Nucleus accumbens (tissue), 56 donors: ENCODE measurements at regions not wholly inside any gene's neighbourhood (a gene's known extent, or its start where the extent isn't known, plus 50 kb on each side); places are given as distances from the start of the nearest gene placed in this dataset.
"Not testable (repeated sequence)": the region's sequence is repeated elsewhere in the genome, so short reads cannot be mapped to it uniquely, and the experiment has no call there.

ENCODE experiments used
- DNase-seq, 56 donors: peaks; one replicate each; lab custom pipeline; 2025; lab: John Stamatoyannopoulos, UW

DNA sequence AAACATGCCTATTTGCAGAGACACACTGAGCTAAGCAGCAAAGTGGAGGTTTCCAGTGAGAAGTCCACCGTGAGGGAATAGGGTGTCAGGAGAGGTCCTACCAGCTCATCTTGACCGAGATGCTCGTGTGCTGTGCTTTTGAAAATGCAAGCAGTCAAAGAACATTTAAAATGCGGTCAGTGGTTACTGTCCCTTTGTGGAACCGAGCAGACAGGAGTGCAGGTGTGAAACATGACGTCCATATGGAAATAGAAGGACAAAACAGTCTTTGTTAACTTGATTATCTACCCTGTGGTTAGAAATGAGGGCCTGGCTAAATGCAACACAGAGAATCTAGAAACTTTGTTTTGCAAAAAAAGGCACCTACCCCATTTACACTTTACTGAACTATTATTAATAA is 473.3 kb downstream of the SPATA31A6 start:
- DNase-seq, result not testable (repeated sequence)

DNA sequence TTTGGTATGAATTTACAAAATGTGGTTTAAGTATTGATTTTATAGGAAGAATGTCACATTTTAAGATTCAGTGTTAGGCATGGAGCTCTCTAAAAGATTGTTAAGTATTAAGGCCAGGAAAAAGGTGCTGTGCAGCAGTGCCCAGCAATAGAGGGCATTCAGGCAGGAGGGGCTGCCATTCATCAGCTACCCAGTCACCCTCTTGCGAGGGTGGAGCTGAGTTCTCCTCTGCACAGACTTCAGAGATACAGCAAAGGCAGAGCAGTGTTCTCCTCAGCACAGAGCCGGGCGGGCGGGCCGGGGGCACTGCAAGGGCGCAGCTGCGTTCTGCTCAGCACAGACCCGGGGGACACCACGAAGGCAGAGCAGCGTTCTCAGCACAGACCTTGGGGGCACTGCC is 474.0 kb downstream of the SPATA31A6 start:
- DNase-seq, result not testable (repeated sequence)

DNA sequence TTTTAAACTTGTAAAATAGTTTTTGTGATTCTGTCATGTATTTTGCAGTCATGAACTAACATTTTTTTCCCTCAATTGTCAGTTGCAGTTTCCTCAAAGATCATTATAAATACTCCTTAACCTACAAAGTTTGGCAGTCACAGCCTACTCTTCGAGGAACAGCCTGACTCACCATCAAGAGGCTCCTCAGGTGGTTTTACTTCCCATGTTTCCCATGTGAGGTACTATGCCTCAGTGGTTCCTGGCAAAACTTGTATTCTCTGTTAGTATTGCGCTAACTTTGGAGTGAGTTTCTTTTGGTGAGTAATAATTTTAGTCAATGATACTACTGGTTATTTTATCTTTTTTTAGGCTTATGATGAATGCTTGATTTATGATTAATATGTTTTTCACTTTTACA is 513.7 kb downstream of the SPATA31A6 start:
- DNase-seq, result not testable (repeated sequence)

DNA sequence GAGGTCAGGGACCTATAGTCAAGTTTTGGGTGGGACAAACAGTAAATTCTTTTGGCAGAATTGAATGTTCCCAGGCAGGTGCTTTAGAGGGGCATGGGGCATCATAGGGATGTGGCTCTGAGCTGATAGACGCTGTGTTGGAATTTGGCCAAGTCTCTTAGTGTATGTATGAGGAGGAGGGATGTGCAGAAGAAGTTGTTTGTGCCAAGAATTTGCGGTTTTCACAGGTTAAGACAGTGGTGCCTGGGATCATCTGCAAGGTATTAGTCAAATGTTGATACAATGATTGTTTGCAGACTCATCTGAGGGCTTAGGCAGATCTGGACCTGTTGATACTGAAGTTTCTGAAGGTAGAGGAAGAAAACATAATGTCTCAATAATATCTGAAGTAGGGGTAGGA is 519.4 kb downstream of the SPATA31A6 start:
- DNase-seq, result not testable (repeated sequence)

DNA sequence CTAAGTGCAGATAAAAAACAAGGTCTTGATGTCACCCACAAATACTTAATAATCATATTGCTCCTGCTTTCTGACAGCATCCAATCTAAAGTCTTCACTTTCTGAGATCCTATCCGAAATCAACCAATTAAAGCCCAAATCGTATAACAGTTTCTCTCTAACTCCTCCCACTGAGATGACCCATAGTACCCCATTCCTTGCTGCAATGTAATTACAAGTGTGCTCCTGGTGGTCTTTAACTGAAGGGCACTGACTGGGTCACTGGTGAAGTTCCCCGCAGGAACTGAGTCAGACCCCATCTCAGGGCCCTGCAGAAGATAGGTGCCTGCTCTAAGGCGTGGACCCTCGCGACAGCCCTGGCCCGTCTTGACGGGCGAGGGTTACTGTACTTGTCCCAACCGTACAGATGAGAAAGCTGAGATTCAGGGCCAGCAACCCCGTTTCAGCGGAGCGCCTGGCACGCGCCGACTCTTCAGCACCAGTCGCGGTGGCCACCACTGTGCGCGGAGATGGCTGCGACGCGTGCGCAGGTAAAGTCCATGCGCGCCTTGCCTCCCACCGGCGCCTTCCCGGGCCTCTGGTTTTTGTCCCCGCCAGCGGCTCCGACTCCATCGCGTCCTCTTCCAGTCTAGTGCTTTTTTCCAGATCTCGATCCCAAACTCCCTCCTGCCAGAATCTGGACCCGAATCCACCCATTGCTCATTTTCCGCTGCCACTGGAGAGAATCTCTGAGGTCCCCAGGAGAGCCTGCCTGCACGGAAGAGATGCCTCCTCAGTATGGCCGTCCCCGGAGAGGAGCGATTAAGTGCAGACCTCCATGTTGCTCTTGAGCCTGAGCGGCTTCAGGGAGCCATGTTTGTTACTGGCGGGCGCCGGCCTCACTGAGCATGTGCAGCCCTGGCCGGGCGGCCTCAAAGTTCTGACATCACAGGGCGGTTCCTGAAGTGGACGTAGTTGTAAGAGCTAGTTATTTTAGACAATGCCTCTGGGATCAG is 541.7 kb downstream of the SPATA31A6 start:
- peak in 10 of 56 donors; percentile 14 to 76 (median 61) for DNase-seq

DNA sequence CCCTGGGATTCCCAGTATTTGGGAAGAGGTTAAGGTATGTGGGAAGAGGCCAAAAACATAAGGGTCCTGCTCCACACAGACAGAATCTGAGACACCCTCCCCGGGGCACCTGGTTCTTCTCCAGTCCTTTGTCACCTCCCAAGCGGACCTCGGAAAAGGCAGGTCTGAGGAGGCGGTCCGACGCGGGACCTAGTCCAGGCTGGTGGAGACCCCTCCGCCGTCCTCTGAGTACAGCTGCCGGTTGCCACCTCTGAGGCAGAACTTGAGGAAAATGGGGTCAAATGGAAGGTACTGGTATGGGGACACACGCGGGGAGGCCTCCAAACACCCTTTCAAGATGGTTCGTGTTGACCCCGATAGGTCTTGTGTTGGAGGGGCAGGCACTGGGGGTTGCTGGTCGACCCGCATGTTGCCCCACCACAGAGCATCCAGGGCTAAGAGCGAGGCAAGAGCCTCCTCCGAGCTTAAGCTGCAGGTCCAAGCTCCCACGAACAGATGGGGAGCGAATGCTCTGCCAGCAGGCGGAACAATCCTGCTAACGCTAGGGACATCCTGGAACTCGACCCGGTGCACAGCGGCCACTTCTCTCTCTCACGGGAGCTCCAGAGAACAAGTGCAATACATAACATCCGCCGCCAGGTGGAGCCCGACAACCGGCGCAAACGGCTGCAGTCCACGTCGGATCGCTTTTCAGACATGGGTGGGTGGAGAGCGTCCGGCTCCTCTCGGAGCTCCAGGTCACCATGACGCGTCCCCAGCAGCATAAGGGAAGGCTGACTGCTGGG is 559.8 kb downstream of the SPATA31A6 start:
- DNase-seq, result peak in 49 of 56 donors; percentile 7 to 81 (median 47)

DNA sequence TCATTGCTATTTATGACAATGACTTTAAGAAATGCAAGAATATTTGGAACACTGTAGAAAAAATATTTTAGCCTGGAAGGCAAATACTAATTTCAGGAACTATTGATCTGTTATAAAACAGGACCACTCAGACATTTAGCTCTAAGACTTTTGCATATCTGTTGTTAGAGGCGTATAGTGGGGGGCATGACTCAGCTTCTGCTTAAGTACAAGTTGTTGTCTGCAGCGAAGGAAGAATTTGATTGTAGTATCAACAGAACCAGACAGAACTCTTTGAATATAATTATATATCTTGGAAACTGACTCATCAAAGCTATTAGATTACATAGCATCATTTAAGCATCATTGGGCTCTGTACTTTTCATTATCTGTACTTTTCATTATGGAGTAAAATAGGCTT is 573.8 kb downstream of the SPATA31A6 start:
- DNase-seq, result peak in 4 of 56 donors; percentile 3 to 17 (median 14)

DNA sequence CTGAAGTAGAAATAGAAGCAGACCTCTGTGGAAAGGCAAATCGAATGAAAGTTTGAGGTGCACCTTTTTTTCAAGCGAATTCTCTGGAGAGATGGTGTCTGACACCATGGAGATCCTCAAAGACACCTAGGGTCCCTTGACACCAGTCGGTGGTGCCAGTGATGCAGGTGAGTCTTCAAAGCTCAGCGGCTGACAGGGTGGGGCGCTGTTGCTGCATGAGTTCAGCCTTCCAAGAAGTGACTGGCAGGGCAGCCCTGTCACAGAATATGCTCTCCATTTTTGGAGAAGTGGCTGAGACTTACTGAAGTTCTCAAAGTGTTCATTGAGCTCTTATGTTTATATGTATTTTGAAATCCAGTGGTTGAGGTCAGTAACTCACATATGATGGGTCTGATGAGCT is 575.9 kb downstream of the SPATA31A6 start:
- not testable (repeated sequence) for DNase-seq

DNA sequence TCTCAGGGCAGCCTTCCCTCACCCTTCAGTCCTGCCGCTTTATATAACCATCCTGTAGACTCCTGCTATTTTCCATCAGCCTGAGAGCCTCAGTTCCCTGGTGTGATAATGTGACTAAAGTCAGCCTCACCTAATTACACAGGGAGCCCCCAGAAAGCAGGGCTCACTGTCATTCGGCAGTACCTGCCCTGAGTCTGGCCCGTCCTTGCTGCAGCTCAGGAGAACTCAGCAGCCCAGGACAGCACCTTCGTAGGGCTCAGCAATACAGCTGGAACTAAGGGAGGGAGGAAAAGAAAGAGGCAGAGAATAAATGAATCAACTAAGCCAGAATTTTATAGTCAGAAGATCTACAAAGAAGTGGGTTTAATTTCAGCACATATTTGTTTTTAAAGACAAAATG is 598.7 kb downstream of the SPATA31A6 start:
- DNase-seq, result not testable (repeated sequence)

DNA sequence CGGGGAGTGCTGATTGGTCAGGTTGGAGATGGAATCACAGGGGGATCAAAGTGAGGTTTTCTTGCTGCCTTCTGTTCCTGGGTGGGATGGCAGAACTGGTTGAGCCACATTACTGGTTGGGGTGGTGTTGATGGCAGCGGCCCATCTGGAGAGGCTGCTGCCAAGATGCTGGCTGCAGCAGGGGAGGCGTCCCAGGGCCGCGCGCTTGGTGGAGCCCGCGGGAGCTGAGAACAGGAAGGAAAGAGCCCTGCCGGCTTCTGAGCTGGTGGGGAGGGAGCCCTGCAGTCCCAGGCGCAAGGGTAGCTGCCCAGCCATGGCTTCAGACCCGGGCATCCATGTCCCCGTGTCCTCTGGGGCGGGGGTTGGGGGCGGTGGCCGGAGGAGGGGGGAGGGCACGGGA is 609.3 kb downstream of the SPATA31A6 start:
- not testable (repeated sequence) for DNase-seq

DNA sequence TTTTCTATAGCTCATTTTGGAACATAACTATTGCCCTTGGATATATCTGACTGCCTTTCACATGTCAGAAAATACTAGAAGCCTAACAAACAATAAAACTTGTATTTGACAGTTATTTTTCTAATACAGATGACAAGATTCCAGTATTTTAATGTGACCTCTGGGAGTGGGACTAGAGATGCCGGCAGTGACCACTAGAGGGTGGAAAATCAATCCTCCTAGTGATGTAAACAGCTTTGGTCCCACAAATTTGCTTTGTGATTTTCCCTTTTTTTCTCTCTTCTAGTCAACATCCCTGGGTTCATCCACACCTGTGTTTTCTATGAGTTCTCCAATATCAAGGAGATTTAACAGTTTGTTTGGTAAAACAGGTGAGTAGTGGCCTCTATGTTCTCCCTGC is 615.1 kb downstream of the SPATA31A6 start:
- not testable (repeated sequence) for DNase-seq

DNA sequence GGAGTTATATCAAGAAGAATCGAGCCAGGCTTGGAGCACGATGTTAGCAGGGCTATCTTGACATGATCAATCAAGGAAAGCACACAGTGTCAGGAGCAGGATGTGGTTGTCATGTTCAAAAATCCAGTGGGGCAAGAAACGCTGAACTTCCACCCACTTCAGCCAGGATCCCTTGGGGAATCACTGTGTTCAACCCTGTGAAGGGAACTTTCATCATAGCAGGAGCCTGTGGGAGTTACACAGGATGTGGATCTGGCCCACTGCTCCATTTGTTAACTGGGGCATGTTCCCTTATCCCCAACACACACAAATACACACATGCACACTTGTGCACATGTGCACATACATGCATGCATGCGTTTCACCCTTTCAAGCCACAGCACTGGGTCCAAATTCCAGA is 619.3 kb downstream of the SPATA31A6 start:
- DNase-seq, result not testable (repeated sequence)

DNA sequence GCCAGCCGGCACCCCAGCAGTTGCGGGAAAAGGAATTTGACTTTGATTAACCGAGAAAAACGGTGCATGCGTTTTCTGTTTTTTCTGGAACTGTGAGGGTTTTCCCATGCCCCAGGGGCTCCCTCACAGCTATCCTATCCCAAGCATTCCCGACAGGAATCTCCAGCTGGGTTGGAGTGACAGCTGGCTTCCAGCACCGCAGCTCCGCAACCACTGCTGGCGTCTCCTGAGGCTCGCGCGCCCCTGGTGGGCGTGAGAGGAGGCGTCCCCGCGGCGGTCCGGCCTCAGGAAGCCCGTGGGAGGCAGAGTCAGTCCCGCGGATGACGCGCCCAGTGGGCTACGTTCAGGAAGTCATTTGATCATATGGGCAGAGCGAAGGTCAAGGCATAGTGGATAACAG is 623.2 kb downstream of the SPATA31A6 start:
- peak in 1 of 56 donors; percentile 1 for DNase-seq

DNA sequence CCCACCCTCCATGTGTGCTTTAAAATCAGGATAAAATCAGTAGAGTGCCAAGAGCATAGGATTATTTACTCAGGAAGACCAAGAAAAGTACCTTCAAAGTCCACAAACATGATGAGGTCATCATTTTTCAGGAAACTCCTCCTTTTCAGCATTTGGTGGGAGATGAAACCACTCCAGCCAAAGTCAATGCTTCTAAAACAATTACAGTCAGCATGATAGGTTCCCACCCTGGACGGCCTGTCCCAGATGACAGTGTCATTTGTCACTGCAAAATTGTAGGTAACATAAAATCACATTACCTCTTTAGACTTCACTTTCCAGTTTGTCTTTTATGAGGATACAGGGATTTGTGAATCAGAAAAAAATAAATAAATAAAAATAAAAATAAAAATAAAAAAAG is 638.0 kb downstream of the SPATA31A6 start:
- not testable (repeated sequence) for DNase-seq

DNA sequence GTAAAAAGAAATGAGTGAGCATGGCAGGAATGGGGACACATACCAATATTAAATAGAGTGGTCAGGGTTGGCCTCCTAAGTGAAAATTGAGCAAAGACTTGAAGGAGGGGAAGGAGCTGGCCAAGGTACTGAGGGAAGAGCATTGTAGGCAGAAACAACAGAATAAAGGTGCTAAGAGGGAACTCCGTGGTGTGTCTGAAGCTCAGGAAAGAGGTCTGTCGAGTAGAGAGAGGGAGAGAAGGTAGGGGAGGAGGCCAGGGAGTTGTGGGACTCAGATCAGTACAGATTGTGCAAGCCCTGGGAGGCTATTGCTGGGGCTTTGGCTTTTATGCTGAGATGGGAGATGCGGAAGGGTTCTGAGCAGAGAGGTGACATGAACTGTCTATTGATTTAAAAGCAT is 664.7 kb downstream of the SPATA31A6 start:
- not testable (repeated sequence) for DNase-seq

DNA sequence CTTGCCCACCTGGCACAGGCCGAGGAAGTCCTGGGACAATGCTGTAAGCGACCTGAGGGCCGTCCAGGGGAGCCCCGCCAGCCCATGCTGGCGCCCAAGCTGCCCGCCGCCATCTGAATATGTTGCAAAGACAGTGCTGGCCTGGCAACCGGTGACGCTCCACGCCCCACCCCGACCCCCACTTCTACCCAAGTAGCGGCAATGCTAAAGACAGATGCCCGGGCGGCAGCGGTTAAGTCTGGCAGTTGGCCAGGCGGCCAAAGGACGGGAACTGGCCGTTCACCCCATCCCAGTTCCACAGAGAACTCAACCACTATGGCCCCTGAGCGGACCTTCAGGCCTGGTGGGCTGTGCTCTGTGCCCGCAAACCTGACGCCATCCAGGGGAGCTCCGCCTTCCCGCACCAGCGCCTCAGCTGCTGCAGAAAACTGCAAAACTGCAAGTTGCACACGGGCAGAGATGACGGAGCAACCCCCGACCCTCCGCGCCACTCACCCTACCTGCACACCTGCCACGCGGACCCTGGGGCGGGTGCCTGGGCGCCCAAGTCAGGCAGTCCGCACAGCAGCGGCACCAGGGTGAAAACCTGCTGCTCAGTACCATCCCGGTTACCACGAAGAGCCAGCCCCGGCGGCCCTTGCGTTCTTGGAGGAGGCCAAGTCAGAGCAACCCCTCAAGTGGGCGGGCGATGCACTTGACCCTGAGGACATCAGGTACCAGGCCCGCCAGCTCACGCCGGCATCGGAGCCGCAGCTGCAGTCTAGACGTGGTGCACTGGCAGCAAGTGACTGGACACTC is 667.6 kb downstream of the SPATA31A6 start:
- DNase-seq, result peak in 2 of 56 donors; percentile 2 to 6

DNA sequence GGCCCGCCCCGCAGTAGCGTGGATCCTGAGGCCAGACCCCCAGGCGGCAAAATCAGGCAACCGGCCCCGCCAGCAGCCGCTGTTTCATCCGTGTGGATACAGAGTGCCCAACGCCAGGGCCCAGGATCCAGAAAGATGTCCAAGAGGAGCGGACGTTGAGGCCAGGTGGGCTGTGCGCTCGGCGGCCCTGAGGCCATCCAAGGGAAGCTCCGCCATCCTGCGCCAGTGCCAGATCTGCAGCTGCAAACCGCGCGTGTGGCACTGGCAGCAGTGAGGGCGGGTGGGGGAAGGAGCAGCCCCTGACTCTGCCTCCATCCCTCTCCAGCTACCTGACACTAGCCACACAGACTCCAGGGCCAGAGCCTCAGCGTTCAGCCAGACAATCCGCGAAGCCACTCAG is 668.2 kb downstream of the SPATA31A6 start:
- not testable (repeated sequence) for DNase-seq

DNA sequence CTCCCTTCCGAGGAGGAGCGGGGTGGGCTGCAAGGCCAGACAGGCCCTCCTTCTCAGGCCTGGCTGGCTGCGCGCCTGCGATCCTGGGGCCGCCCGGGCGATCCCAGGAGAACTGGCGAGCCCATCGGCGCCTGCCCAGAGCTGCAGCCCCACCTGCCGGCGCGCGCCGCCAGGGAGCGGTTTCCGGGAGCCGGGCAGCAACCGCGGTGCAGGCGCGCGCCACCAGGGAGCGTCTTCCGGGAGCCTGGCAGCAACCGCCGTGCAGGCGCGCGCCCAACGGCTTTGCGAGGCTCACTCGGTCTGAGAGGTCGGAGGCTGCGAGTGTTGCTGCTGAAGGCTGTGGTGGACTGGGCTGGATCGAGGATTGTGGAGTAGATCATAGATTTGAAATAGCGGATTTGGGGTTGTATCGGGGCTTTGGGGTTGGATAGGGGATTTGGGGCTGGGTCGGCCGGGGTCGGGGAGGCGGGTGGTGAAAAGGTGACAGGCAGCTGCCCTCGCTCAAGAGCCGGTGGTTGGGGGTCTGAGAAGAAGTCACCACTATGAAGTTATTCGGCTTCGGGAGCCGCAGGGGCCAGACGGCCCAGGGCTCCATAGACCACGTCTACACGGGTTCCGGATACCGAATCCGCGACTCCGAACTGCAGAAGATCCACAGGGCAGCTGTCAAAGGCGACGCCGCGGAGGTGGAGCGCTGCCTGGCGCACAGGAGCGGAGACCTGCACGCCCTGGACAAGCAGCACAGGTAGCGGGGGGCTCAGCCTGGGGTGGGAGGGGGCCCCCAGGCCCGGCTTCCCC is 668.9 kb downstream of the SPATA31A6 start:
- peak in 24 of 56 donors; percentile 0 to 64 (median 26) for DNase-seq

DNA sequence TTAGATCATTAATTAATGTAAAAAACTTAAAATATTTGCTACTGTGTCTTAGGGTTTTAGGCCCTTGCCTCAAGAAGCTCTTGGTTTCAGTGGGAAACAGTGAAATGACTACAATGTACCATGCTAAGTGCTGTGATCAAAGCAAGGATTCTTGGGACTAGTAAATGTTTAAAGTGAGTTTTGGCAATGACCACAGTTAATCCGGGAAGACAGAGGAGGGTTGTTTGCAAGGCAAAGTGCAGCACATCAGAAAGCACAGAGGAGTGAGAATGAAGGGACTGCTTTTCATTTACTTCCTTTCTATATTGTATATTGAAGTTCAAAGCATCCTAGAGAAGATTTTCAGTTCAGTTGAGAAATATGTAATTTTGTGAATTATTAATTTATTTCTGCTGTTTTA is 676.7 kb downstream of the SPATA31A6 start:
- DNase-seq, result not testable (repeated sequence)
